K562 (cell line): ENCODE measurements at regions not wholly inside any gene's neighbourhood (a gene's known extent, or its start where the extent isn't known, plus 50 kb on each side); places are given as distances from the start of the nearest gene placed in this dataset.

Experiments
- ATAC-seq: fragments of 200-7000 bp; cut with Tn5 transposase; 3 replicates; pipeline ENCODE4 v1.9.1; 2020; ENCODE audit warnings: moderate library complexity
- BruUV-seq: library from RNA; stranded (reverse); fragments of 400-500 nt; replicated peaks from 2 replicates; lab custom pipeline; 2021; lab: Mats Ljungman, UMichigan
- CTCF ChIA-PET: fragments of 300-600 bp; formaldehyde crosslinking; extraction: SDS; loops from one replicate; lab custom pipeline; 2021; ENCODE audit warnings: low intra/inter-chr PET ratio; lab: Yijun Ruan, JAX
- POLR2A ChIA-PET: fragments of 300-600, 350-650 bp; sonication (Branson Sonifier 250); formaldehyde crosslinking; extraction: SDS; loops from one replicate; lab custom pipeline; 2021; ENCODE audit warnings: antibody characterized with exemption, inconsistent platforms; lab: Yijun Ruan, JAX
- DNase-seq, 4 experiments: peaks; one replicate each; pipeline versions ENCODE4 v3.0.0 to v3.0.0-alpha.2; 2011 to 2018; ENCODE audit warnings: low spot score in 3 of 4, mixed read lengths in 3 of 4; ENCODE audit errors: extremely low read depth in 1 of 4
- FAIRE-seq: peaks from 2 replicates; lab custom pipeline; 2011; peaks lifted over from hg19 to GRCh38; lab: Jason Lieb, UNC
- H2AFZ ChIP-seq: 2 replicates; pipeline ENCODE4 v1.6.0; 2011; ENCODE audit warnings: low read depth, low read length, control low read depth, inconsistent platforms
- H3K27ac ChIP-seq: fragments of 200-600 bp; 3 replicates; pipeline ENCODE4 v1.8.0; 2011; ENCODE audit warnings: low read depth, mild to moderate bottlenecking, control low read depth, inconsistent platforms, low read length, moderate library complexity, mixed read lengths; ENCODE audit errors: extremely low read depth
- H3K27me3 ChIP-seq, 2 experiments: fragments of 300-600 bp in 1 of 2; 2 replicates in 1 of 2; 3 replicates in 1 of 2; pipeline versions ENCODE4 v1.6.0 to v1.8.0; 2011; ENCODE audit warnings: inconsistent platforms in 2 of 2, low read length in 2 of 2, mild to moderate bottlenecking in 1 of 2, mixed read lengths in 1 of 2, moderate library complexity in 1 of 2; ENCODE audit not compliant: control insufficient read depth in 2 of 2, insufficient read depth in 2 of 2
- H3K36me3 ChIP-seq: fragments of 300-600 bp; 3 replicates; pipeline ENCODE4 v1.8.0; 2011; ENCODE audit warnings: mild to moderate bottlenecking, low read length, inconsistent platforms; ENCODE audit not compliant: control insufficient read depth, insufficient read depth
- H3K4me1 ChIP-seq, 2 experiments: fragments of 200-600 bp in 1 of 2; replicated peaks in 1 of 2; 2 replicates in 1 of 2; 3 replicates in 1 of 2; pipeline versions ENCODE4 v1.5.1 to v1.8.0; 2011; ENCODE audit warnings: inconsistent platforms in 2 of 2, low read length in 2 of 2, mild to moderate bottlenecking in 1 of 2, mixed read lengths in 1 of 2, moderate library complexity in 1 of 2; ENCODE audit not compliant: control insufficient read depth in 2 of 2, insufficient read depth in 2 of 2
- H3K4me2 ChIP-seq: 2 replicates; pipeline ENCODE4 v1.6.1; 2011; ENCODE audit warnings: low read length, control low read depth, inconsistent platforms, mixed read lengths; ENCODE audit not compliant: insufficient read depth
- H3K4me3 ChIP-seq: fragments of 200-600 bp; sonication (generic), shearing (Covaris generic); 2 replicates; pipeline ENCODE4 v1.5.1; 2016; ENCODE audit warnings: control low read depth, inconsistent platforms
- H3K79me2 ChIP-seq: fragments of 200-600 bp; 3 replicates; pipeline ENCODE4 v1.8.0; 2011; ENCODE audit warnings: low read length, inconsistent platforms; ENCODE audit not compliant: control insufficient read depth, insufficient read depth
- H3K9ac ChIP-seq, 2 experiments: 2 replicates each; pipeline versions ENCODE4 v1.6.0 to v1.6.1; 2011; ENCODE audit warnings: low read depth in 2 of 2, low read length in 2 of 2, control low read depth in 1 of 2, inconsistent platforms in 1 of 2, mild to moderate bottlenecking in 1 of 2, mixed read lengths in 1 of 2; ENCODE audit not compliant: insufficient read depth in 1 of 2
- H3K9me1 ChIP-seq: one replicate; pipeline ENCODE4 v1.6.0; 2011; ENCODE audit warnings: inconsistent platforms, mild to moderate bottlenecking, low read length, moderate library complexity; ENCODE audit not compliant: control insufficient read depth, insufficient read depth
- H3K9me3 ChIP-seq: replicated peaks from 2 replicates; pipeline ENCODE4 v1.5.1; 2011; ENCODE audit warnings: low read depth, low read length, inconsistent platforms; ENCODE audit not compliant: control insufficient read depth, insufficient read depth
- H4K20me1 ChIP-seq: replicated peaks from 2 replicates; pipeline ENCODE4 v1.6.1; 2011; ENCODE audit warnings: low read length, inconsistent platforms, mixed read lengths; ENCODE audit not compliant: control insufficient read depth, insufficient read depth
- ELF4 ChIP-seq: fragments of 450-650 bp; formaldehyde crosslinking; IDR thresholded peaks from 2 replicates; pipeline ENCODE4 v1.4.0; 2022; ENCODE audit warnings: missing genetic modification characterization
- HDAC2 ChIP-seq: fragments of 450-650 bp; IDR thresholded peaks from 2 replicates; pipeline ENCODE4 v1.6.1; 2016; ENCODE audit warnings: mild to moderate bottlenecking
- OTX1 ChIP-seq: fragments of 450-650 bp; formaldehyde crosslinking; IDR thresholded peaks from 2 replicates; pipeline ENCODE4 v1.4.0; 2022; ENCODE audit warnings: mild to moderate bottlenecking
- POLR3A ChIP-seq: IDR thresholded peaks from 2 replicates; pipeline ENCODE4 v1.6.1; 2011; ENCODE audit warnings: borderline replicate concordance, mild to moderate bottlenecking, moderate library complexity; ENCODE audit not compliant: insufficient read length, insufficient read depth; ENCODE audit errors: extremely low read depth
- RBM14 ChIP-seq: fragments of 200-400 bp; formaldehyde crosslinking; IDR thresholded peaks from 2 replicates; pipeline ENCODE4 v1.6.1; 2018; ENCODE audit warnings: low read depth, mild to moderate bottlenecking, low read length, moderate library complexity, borderline replicate concordance; ENCODE audit not compliant: insufficient read depth
- ZNF408 ChIP-seq: fragments of 250-450 bp; sonication (Bioruptor Pico); IDR thresholded peaks from 2 replicates; pipeline ENCODE4 v1.4.0; 2020; ENCODE audit warnings: low read depth, mild to moderate bottlenecking, moderate library complexity
- ZNF512 ChIP-seq: IDR thresholded peaks from 2 replicates; pipeline ENCODE4 v1.6.1; 2016; ENCODE audit warnings: missing genetic modification characterization, missing compliant biosample characterization
- ZNF707 ChIP-seq: fragments of 250-450 bp; sonication (Bioruptor Pico); conservative IDR thresholded peaks from 2 replicates; pipeline ENCODE4 v1.8.0; 2022; ENCODE audit warnings: inconsistent platforms, mild to moderate bottlenecking, moderate library complexity
- WGBS: fragments of 100-300 bp; shearing (Covaris generic); methylation state at CpG from one replicate; pipeline ENCODE4 v1.1.6; 2016; ENCODE audit warnings: low coverage, mixed read lengths; ENCODE audit not compliant: insufficient coverage; ENCODE audit errors: missing lambda C conversion rate; 5-methylcytosine and 5-hydroxymethylcytosine counted together
- in situ Hi-C: fragments of 300-500 bp; cut with MboI; formaldehyde crosslinking; loops from 4 replicates; pipeline ENCODE4 v1.15.0; 2018; ENCODE audit warnings: inconsistent platforms, mixed read lengths
- intact Hi-C: fragments of 100-400 bp; cut with micrococcal nuclease; formaldehyde crosslinking; loops from 2 replicates; pipeline ENCODE4 v1.14.2; 2022

- H3K9me1 ChIP-seq, result no peaks in the 10 kb centered on the region
- BruUV-seq, result no TSS peak
- TF ChIP-seq ZNF707 (CRISPR knock-in tag) (no peak), ELF4 (peak; percentile 58; the same call in 1 of the 2 replicates), ZNF512 (tag) (peak; percentile 82), OTX1 (0 out of 2 replicates have a peak, but pooled peaks have one; percentile 60)
- no peak overlapping the region for H3K9ac ChIP-seq
- intact Hi-C loops (no loop called here), in situ Hi-C loops (no loop called here)
- ChIA-PET POLR2A (no interaction called here), CTCF (no interaction called here)
- no peaks in the 10 kb centered on the region for H3K9me3 ChIP-seq
- H3K4me2 ChIP-seq, result no peak overlapping the region
- WGBS, result 0% methylated on average over 1 of the region's 1 CpG
- ATAC-seq, result no peak
- H3K27me3 ChIP-seq, result peaks cover 3 to 6% of the 10 kb centered on the region in 2 experiments; a peak in 3 of 5 replicates
- no peak overlapping the region for H2AFZ ChIP-seq
- H3K79me2 ChIP-seq, result no peaks in the 10 kb centered on the region
- H3K4me1 ChIP-seq, result no peaks in the 10 kb centered on the region
- H3K36me3 ChIP-seq, result no peaks in the 10 kb centered on the region
- H4K20me1 ChIP-seq, result no peaks in the 10 kb centered on the region; the same call in 1 of the 2 replicates
- no peak overlapping the region for H3K4me3 ChIP-seq
- no peak for FAIRE-seq
- DNase-seq, result no peak
- H3K27ac ChIP-seq, result no peak overlapping the region
Observed at GRCh38 chr7:68103319-68103718, 1106.7 kb downstream of the TYW1 start.

GRCh38 chr7:68107261-68107660 is 1110.6 kb downstream of the TYW1 start:
- ChIA-PET CTCF (no interaction called here), POLR2A (no interaction called here)
- Histone ChIP-seq H3K4me1 (no peaks in the 10 kb centered on the region), H3K36me3 (no peaks in the 10 kb centered on the region), H3K9me1 (no peaks in the 10 kb centered on the region), H3K27me3 (peaks cover 3 to 6% of the 10 kb centered on the region in 2 experiments; a peak in 3 of 5 replicates), H3K79me2 (no peaks in the 10 kb centered on the region), H2AFZ (no peak overlapping the region)
- in situ Hi-C loops (no loop called here), intact Hi-C loops (no loop called here)
- DNase-seq, result no peak
- no peak for FAIRE-seq
- no peak for ATAC-seq
- TF ChIP-seq ZNF408 (CRISPR knock-in tag) (no peak), POLR3A (no peak), RBM14 (no peak), HDAC2 (no peak)
- TF ChIP-seq, all 486 proteins: peak for 0
- Histone ChIP-seq H3K9ac (no peak overlapping the region), H3K9me3 (no peaks in the 10 kb centered on the region), H3K4me3 (no peak overlapping the region), H3K4me2 (no peak overlapping the region), H4K20me1 (no peaks in the 10 kb centered on the region), H3K27ac (no peak overlapping the region)
- no TSS peak for BruUV-seq
- 0% methylated on average over 11 of the region's 11 CpGs for WGBS
